ENCODE measurements at regions not wholly inside any gene's neighbourhood (a gene's known extent, or its start where the extent isn't known, plus 50 kb on each side); places are given as distances from the start of the nearest gene placed in this dataset.

- TF ChIP-seq ZBTB4 (CRISPR knock-in tag; IDR thresholded peaks at IDR 0.05) (no peak), WRNIP1 (IDR thresholded peaks at IDR 0.05; ENCODE audit: borderline replicate concordance, low read depth, low read length) (no peak), DPF2 (IDR thresholded peaks at IDR 0.05) (no peak), RFX5 (IDR thresholded peaks at IDR 0.05; ENCODE audit: low read depth, low read length) (no peak), CBX3 (IDR thresholded peaks at IDR 0.05; ENCODE audit: borderline replicate concordance, low read depth) (no peak), LARP7 (IDR thresholded peaks at IDR 0.05) (no peak), MEF2B (IDR thresholded peaks at IDR 0.05; ENCODE audit: partially characterized antibody, poor library complexity, severe bottlenecking) (no peak), CTCF (IDR thresholded peaks at IDR 0.05 in 2 of 3, conservative IDR thresholded peaks at IDR 0.05 in 1 of 3; ENCODE audit: control insufficient read depth in 2 of 3, extremely low read depth in 1 of 3, insufficient read depth in 1 of 3, low read depth in 3 of 3, low read length in 3 of 3) (no peak)
Measured at GRCh38 chr12:67535176-67535575, 113.4 kb upstream of the DYRK2 start (continued).

GRCh38 chr12:67535971-67536370, 112.6 kb upstream of the DYRK2 start:
- intact Hi-C loops (cut with micrococcal nuclease; ENCODE audit: unreplicated experiment) (no loop called here), in situ Hi-C loops (cut with MboI) (no loop called here)
- POLR2A ChIA-PET = no interaction called here
- CTCF ChIA-PET = no interaction called here
- Histone ChIP-seq H3K4me1 (ENCODE audit: control insufficient read depth, insufficient read depth, low read length) (peaks cover 2% of the 10 kb centered on the region), H3K9ac (ENCODE audit: control insufficient read depth, insufficient read depth, low read length) (no peak overlapping the region), H3K4me3 (no peak overlapping the region), H2AFZ (ENCODE audit: control insufficient read depth, low read depth, low read length) (no peak overlapping the region), H3K27me3 (replicated peaks in 1 of 2; ENCODE audit: control insufficient read depth in 2 of 2, insufficient read depth in 2 of 2, low read length in 1 of 2) (no peaks in the 10 kb centered on the region; a peak in 1 of 4 replicates), H3K4me2 (ENCODE audit: control insufficient read depth, insufficient read depth) (no peak overlapping the region), H3K36me3 (ENCODE audit: control insufficient read depth in 2 of 2, insufficient read depth in 2 of 2, low read length in 1 of 2) (no peaks in the 10 kb centered on the region), H3K27ac (ENCODE audit: control insufficient read depth, insufficient read depth) (no peak overlapping the region), H3K9me3 (replicated peaks; ENCODE audit: control insufficient read depth, insufficient read depth, low read length) (no peaks in the 10 kb centered on the region), H4K20me1 (ENCODE audit: control insufficient read depth, insufficient read depth) (no peaks in the 10 kb centered on the region), H3K79me2 (ENCODE audit: control insufficient read depth, insufficient read depth, low read length) (no peaks in the 10 kb centered on the region)
- ATAC-seq (no peak), FAIRE-seq (no peak), DNase-seq (ENCODE audit: low read depth, low spot score) (no peak)
- BruUV-seq (replicated peaks) = no TSS peak
- RAD21 ChIA-PET (ENCODE audit: unreplicated experiment) = no interaction called here
- SMC1A ChIA-PET (ENCODE audit: uncharacterized antibody, unreplicated experiment) = no interaction called here
- WGBS (ENCODE audit: insufficient coverage, insufficient replicate concordance, low lambda C conversion rate, missing lambda C conversion rate) = 6% methylated on average over 5 of the region's 5 CpGs
- TF ChIP-seq CHD1 (IDR thresholded peaks at IDR 0.05; ENCODE audit: low read depth, low read length) (no peak), IKZF1 (conservative IDR thresholded peaks at IDR 0.05) (no peak), BACH1 (IDR thresholded peaks at IDR 0.05; ENCODE audit: borderline replicate concordance) (no peak), HDAC2 (IDR thresholded peaks at IDR 0.05) (no peak), RELB (IDR thresholded peaks at IDR 0.05; ENCODE audit: low read depth) (no peak), ZNF622 (IDR thresholded peaks at IDR 0.05) (no peak), ZNF24 (IDR thresholded peaks at IDR 0.05) (no peak), PAX8 (IDR thresholded peaks at IDR 0.05) (no peak), BHLHE40 (IDR thresholded peaks at IDR 0.05; ENCODE audit: borderline replicate concordance in 1 of 2, low read depth in 2 of 2, low read length in 1 of 2) (no peak), YBX1 (IDR thresholded peaks at IDR 0.05) (no peak), ZSCAN29 (IDR thresholded peaks at IDR 0.05) (no peak), EED (IDR thresholded peaks at IDR 0.05; ENCODE audit: low read depth) (no peak)

Data from GM12878 (cell line).